K562 (cell line): ENCODE measurements at regions not wholly inside any gene's neighbourhood (a gene's known extent, or its start where the extent isn't known, plus 50 kb on each side); places are given as distances from the start of the nearest gene placed in this dataset.

Experiments used
- ATAC-seq: fragments of 200-7000 bp; cut with Tn5 transposase; 3 replicates; pipeline ENCODE4 v1.9.1; 2020; ENCODE audit warnings: moderate library complexity
- BruUV-seq: library from RNA; stranded (reverse); fragments of 400-500 nt; replicated peaks from 2 replicates; lab custom pipeline; 2021; lab: Mats Ljungman, UMichigan
- CTCF ChIA-PET: fragments of 300-600 bp; formaldehyde crosslinking; extraction: SDS; loops from one replicate; lab custom pipeline; 2021; ENCODE audit warnings: low intra/inter-chr PET ratio; lab: Yijun Ruan, JAX
- POLR2A ChIA-PET: fragments of 300-600, 350-650 bp; sonication (Branson Sonifier 250); formaldehyde crosslinking; extraction: SDS; loops from one replicate; lab custom pipeline; 2021; ENCODE audit warnings: antibody characterized with exemption, inconsistent platforms; lab: Yijun Ruan, JAX
- DNase-seq, 4 experiments: peaks; one replicate each; pipeline versions ENCODE4 v3.0.0 to v3.0.0-alpha.2; 2011 to 2018; ENCODE audit warnings: low spot score in 3 of 4, mixed read lengths in 3 of 4; ENCODE audit errors: extremely low read depth in 1 of 4
- FAIRE-seq: peaks from 2 replicates; lab custom pipeline; 2011; peaks lifted over from hg19 to GRCh38; lab: Jason Lieb, UNC
- H2AFZ ChIP-seq: 2 replicates; pipeline ENCODE4 v1.6.0; 2011; ENCODE audit warnings: low read depth, low read length, control low read depth, inconsistent platforms
- H3K27ac ChIP-seq: fragments of 200-600 bp; 3 replicates; pipeline ENCODE4 v1.8.0; 2011; ENCODE audit warnings: low read depth, mild to moderate bottlenecking, control low read depth, inconsistent platforms, low read length, moderate library complexity, mixed read lengths; ENCODE audit errors: extremely low read depth
- H3K27me3 ChIP-seq, 2 experiments: fragments of 300-600 bp in 1 of 2; 2 replicates in 1 of 2; 3 replicates in 1 of 2; pipeline versions ENCODE4 v1.6.0 to v1.8.0; 2011; ENCODE audit warnings: inconsistent platforms in 2 of 2, low read length in 2 of 2, mild to moderate bottlenecking in 1 of 2, mixed read lengths in 1 of 2, moderate library complexity in 1 of 2; ENCODE audit not compliant: control insufficient read depth in 2 of 2, insufficient read depth in 2 of 2
- H3K36me3 ChIP-seq: fragments of 300-600 bp; 3 replicates; pipeline ENCODE4 v1.8.0; 2011; ENCODE audit warnings: mild to moderate bottlenecking, low read length, inconsistent platforms; ENCODE audit not compliant: control insufficient read depth, insufficient read depth
- H3K4me1 ChIP-seq, 2 experiments: fragments of 200-600 bp in 1 of 2; replicated peaks in 1 of 2; 2 replicates in 1 of 2; 3 replicates in 1 of 2; pipeline versions ENCODE4 v1.5.1 to v1.8.0; 2011; ENCODE audit warnings: inconsistent platforms in 2 of 2, low read length in 2 of 2, mild to moderate bottlenecking in 1 of 2, mixed read lengths in 1 of 2, moderate library complexity in 1 of 2; ENCODE audit not compliant: control insufficient read depth in 2 of 2, insufficient read depth in 2 of 2
- H3K4me2 ChIP-seq: 2 replicates; pipeline ENCODE4 v1.6.1; 2011; ENCODE audit warnings: low read length, control low read depth, inconsistent platforms, mixed read lengths; ENCODE audit not compliant: insufficient read depth
- H3K4me3 ChIP-seq: fragments of 200-600 bp; sonication (generic), shearing (Covaris generic); 2 replicates; pipeline ENCODE4 v1.5.1; 2016; ENCODE audit warnings: control low read depth, inconsistent platforms
- H3K79me2 ChIP-seq: fragments of 200-600 bp; 3 replicates; pipeline ENCODE4 v1.8.0; 2011; ENCODE audit warnings: low read length, inconsistent platforms; ENCODE audit not compliant: control insufficient read depth, insufficient read depth
- H3K9ac ChIP-seq, 2 experiments: 2 replicates each; pipeline versions ENCODE4 v1.6.0 to v1.6.1; 2011; ENCODE audit warnings: low read depth in 2 of 2, low read length in 2 of 2, control low read depth in 1 of 2, inconsistent platforms in 1 of 2, mild to moderate bottlenecking in 1 of 2, mixed read lengths in 1 of 2; ENCODE audit not compliant: insufficient read depth in 1 of 2
- H3K9me1 ChIP-seq: one replicate; pipeline ENCODE4 v1.6.0; 2011; ENCODE audit warnings: inconsistent platforms, mild to moderate bottlenecking, low read length, moderate library complexity; ENCODE audit not compliant: control insufficient read depth, insufficient read depth
- H3K9me3 ChIP-seq: replicated peaks from 2 replicates; pipeline ENCODE4 v1.5.1; 2011; ENCODE audit warnings: low read depth, low read length, inconsistent platforms; ENCODE audit not compliant: control insufficient read depth, insufficient read depth
- H4K20me1 ChIP-seq: replicated peaks from 2 replicates; pipeline ENCODE4 v1.6.1; 2011; ENCODE audit warnings: low read length, inconsistent platforms, mixed read lengths; ENCODE audit not compliant: control insufficient read depth, insufficient read depth
- ARID4B ChIP-seq: sonication (generic); formaldehyde crosslinking; IDR thresholded peaks from 2 replicates; pipeline ENCODE4 v1.8.0; 2022; ENCODE audit warnings: mild to moderate bottlenecking, missing genetic modification reagents
- ATF7 ChIP-seq: fragments of 450-650 bp; IDR thresholded peaks from 2 replicates; pipeline ENCODE4 v1.7.1; 2014; ENCODE audit warnings: mild to moderate bottlenecking, moderate library complexity
- CBFA2T3 ChIP-seq: fragments of 450-650 bp; IDR thresholded peaks from 2 replicates; pipeline ENCODE4 v1.6.1; 2017
- CSDE1 ChIP-seq, 2 experiments: fragments of 450-650 bp; IDR thresholded peaks; 2 replicates each; pipeline ENCODE4 v1.6.1; 2016; ENCODE audit warnings: mild to moderate bottlenecking in 1 of 2
- ETS2 ChIP-seq: IDR thresholded peaks from 2 replicates; pipeline ENCODE4 v1.6.1; 2016; ENCODE audit warnings: borderline replicate concordance, missing genetic modification characterization, mild to moderate bottlenecking, moderate library complexity, missing compliant biosample characterization; ENCODE audit not compliant: poor library complexity, severe bottlenecking
- HNRNPL ChIP-seq: fragments of 200-400 bp; formaldehyde crosslinking; IDR thresholded peaks from 2 replicates; pipeline ENCODE4 v1.6.1; 2017; ENCODE audit warnings: low read depth, mild to moderate bottlenecking, low read length
- KDM2B ChIP-seq: fragments of 250-450 bp; sonication (Bioruptor Pico); IDR thresholded peaks from 2 replicates; pipeline ENCODE4 v1.8.0; 2021; ENCODE audit warnings: mild to moderate bottlenecking, moderate library complexity
- RCOR1 ChIP-seq, 2 experiments: IDR thresholded peaks; 2 replicates each; pipeline ENCODE4 v1.6.1; 2012; ENCODE audit warnings: low read depth in 2 of 2, low read length in 2 of 2, borderline replicate concordance in 1 of 2, improper control_type of control experiment in 1 of 2
- RFX5 ChIP-seq: IDR thresholded peaks from 2 replicates; pipeline ENCODE4 v1.6.1; 2011; ENCODE audit warnings: low read depth, mild to moderate bottlenecking, improper control_type of control experiment, low read length
- SMARCE1 ChIP-seq: fragments of 450-650 bp; IDR thresholded peaks from 2 replicates; pipeline ENCODE4 v1.7.1; 2016; ENCODE audit warnings: mild to moderate bottlenecking
- SRF ChIP-seq, 2 experiments: fragments of 250-450, 450-650 bp in 1 of 2; sonication (Bioruptor Pico) in 1 of 2; sonication (generic) in 1 of 2; formaldehyde crosslinking; IDR thresholded peaks; 2 replicates each; pipeline versions ENCODE4 v1.5.0 to v1.5.1; 2020 to 2022; ENCODE audit warnings: mild to moderate bottlenecking in 1 of 2, missing genetic modification reagents in 1 of 2
- THRA ChIP-seq: fragments of 450-650 bp; IDR thresholded peaks from 2 replicates; pipeline ENCODE4 v1.6.1; 2017; ENCODE audit warnings: mild to moderate bottlenecking, moderate library complexity
- VEZF1 ChIP-seq: fragments of 200-800 bp; sonication (Bioruptor generic); IDR thresholded peaks from 2 replicates; pipeline ENCODE4 v1.6.1; 2017; ENCODE audit warnings: missing genetic modification characterization, missing compliant biosample characterization
- ZBTB49 ChIP-seq: sonication (generic); formaldehyde crosslinking; IDR thresholded peaks from 2 replicates; pipeline ENCODE4 v1.8.0; 2022; ENCODE audit warnings: missing genetic modification reagents, mild to moderate bottlenecking, borderline replicate concordance
- ZBTB7A ChIP-seq: IDR thresholded peaks from 2 replicates; pipeline ENCODE4 v1.6.1; 2011; ENCODE audit warnings: low read depth, mild to moderate bottlenecking, low read length, moderate library complexity, borderline replicate concordance; ENCODE audit not compliant: control insufficient read depth
- in situ Hi-C: fragments of 300-500 bp; cut with MboI; formaldehyde crosslinking; loops from 4 replicates; pipeline ENCODE4 v1.15.0; 2018; ENCODE audit warnings: inconsistent platforms, mixed read lengths
- intact Hi-C: fragments of 100-400 bp; cut with micrococcal nuclease; formaldehyde crosslinking; loops from 2 replicates; pipeline ENCODE4 v1.14.2; 2022

GRCh38 chr14:97873291-97873690, 1076.1 kb downstream of the VRK1 start:
- ChIA-PET CTCF (no interaction called here), POLR2A (no interaction called here)
- H3K4me3 ChIP-seq: no peak overlapping the region
- no peak for DNase-seq
- no peaks in the 10 kb centered on the region for H3K27me3 ChIP-seq
- H3K9me3 ChIP-seq: no peaks in the 10 kb centered on the region
- no peak overlapping the region for H3K9ac ChIP-seq
- no peak overlapping the region for H3K4me2 ChIP-seq
- H3K27ac ChIP-seq: no peak overlapping the region
- no peak for FAIRE-seq
- in situ Hi-C loops: no loop called here
- H4K20me1 ChIP-seq: no peaks in the 10 kb centered on the region
- H3K9me1 ChIP-seq: no peaks in the 10 kb centered on the region
- H3K79me2 ChIP-seq: no peaks in the 10 kb centered on the region
- TF ChIP-seq ZBTB7A (no peak), CSDE1 (IDR thresholded peaks at IDR 0.05) (no peak), CBFA2T3 (no peak), SRF (CRISPR knock-in tag; IDR thresholded peaks at IDR 0.05) (no peak), HNRNPL (no peak), ETS2 (tag) (no peak), RCOR1 (IDR thresholded peaks at IDR 0.05; ENCODE audit: borderline replicate concordance in 1 of 2, low read depth in 2 of 2, low read length in 2 of 2) (no peak), ZBTB49 (CRISPR knock-in tag) (no peak), SMARCE1 (no peak), RFX5 (no peak), ARID4B (no peak), ATF7 (no peak), KDM2B (CRISPR knock-in tag) (no peak), VEZF1 (CRISPR knock-in tag) (no peak), THRA (no peak)
- no peak for ATAC-seq
- H3K36me3 ChIP-seq: no peaks in the 10 kb centered on the region
- BruUV-seq: no TSS peak
- H3K4me1 ChIP-seq: no peaks in the 10 kb centered on the region
- intact Hi-C loops: no loop called here
- H2AFZ ChIP-seq: no peak overlapping the region
